ENCODE measurements at regions not wholly inside any gene's neighbourhood (a gene's known extent, or its start where the extent isn't known, plus 50 kb on each side); places are given as distances from the start of the nearest gene placed in this dataset.

- Histone ChIP-seq H2AFZ (ENCODE audit: low read depth, low read length) (no peak overlapping the region), H3K9ac (ENCODE audit: low read length) (no peak overlapping the region), H3K9me3 (ENCODE audit: insufficient read depth, low read depth, low read length) (no peaks in the 10 kb centered on the region), H3K4me3 (ENCODE audit: insufficient read depth, low read depth, low read length) (no peak overlapping the region), H3K27ac (ENCODE audit: low read depth, low read length) (no peak overlapping the region), H3K79me2 (ENCODE audit: insufficient read depth, low read length) (no peaks in the 10 kb centered on the region), H3K36me3 (ENCODE audit: insufficient read depth, low read length) (no peaks in the 10 kb centered on the region), H3K4me1 (ENCODE audit: insufficient read depth, low read length) (no peaks in the 10 kb centered on the region), H4K20me1 (ENCODE audit: insufficient read depth, low read length) (no peaks in the 10 kb centered on the region), H3K27me3 (ENCODE audit: insufficient read depth, low read length) (no peaks in the 10 kb centered on the region), H3K4me2 (ENCODE audit: low read length) (no peak overlapping the region)
- H3K36me3 Mint-ChIP-seq (ENCODE audit: low read depth, unreplicated experiment) = no peaks in the 10 kb centered on the region
- FAIRE-seq = no peak
- peaks cover 3% of the 10 kb centered on the region for H3K27me3 Mint-ChIP-seq (ENCODE audit: low read depth, unreplicated experiment)
- H3K27ac Mint-ChIP-seq (ENCODE audit: unreplicated experiment) = no peak overlapping the region
- DNase-seq (ENCODE audit: low read depth) = no peak
- TF ChIP-seq CTCF (IDR thresholded peaks at IDR 0.05; ENCODE audit: insufficient read depth, low read depth, low read length) = no peak
- no peak for TF ChIP-seq EZH2 (IDR thresholded peaks at IDR 0.05; ENCODE audit: insufficient read depth, low read length)
- H3K9me3 Mint-ChIP-seq (ENCODE audit: unreplicated experiment) = no peaks in the 10 kb centered on the region
- H3K4me1 Mint-ChIP-seq (ENCODE audit: low read depth, unreplicated experiment) = no peaks in the 10 kb centered on the region
- no peak overlapping the region for H3K4me3 Mint-ChIP-seq (ENCODE audit: unreplicated experiment)
Measured at GRCh38 chr5:155768332-155768731, 558.6 kb upstream of the SGCD start.

GRCh38 chr5:155772009-155772662 lies 554.8 kb upstream of the SGCD start:
- Histone ChIP-seq H3K4me1 (ENCODE audit: insufficient read depth, low read length) (no peaks in the 10 kb centered on the region), H3K9me3 (ENCODE audit: insufficient read depth, low read depth, low read length) (no peaks in the 10 kb centered on the region), H3K79me2 (ENCODE audit: insufficient read depth, low read length) (no peaks in the 10 kb centered on the region), H4K20me1 (ENCODE audit: insufficient read depth, low read length) (no peaks in the 10 kb centered on the region), H3K9ac (ENCODE audit: low read length) (no peak overlapping the region), H2AFZ (ENCODE audit: low read depth, low read length) (no peak overlapping the region), H3K36me3 (ENCODE audit: insufficient read depth, low read length) (no peaks in the 10 kb centered on the region), H3K4me3 (ENCODE audit: insufficient read depth, low read depth, low read length) (no peak overlapping the region), H3K4me2 (ENCODE audit: low read length) (no peak overlapping the region), H3K27me3 (ENCODE audit: insufficient read depth, low read length) (no peaks in the 10 kb centered on the region), H3K27ac (ENCODE audit: low read depth, low read length) (no peak overlapping the region)
- FAIRE-seq (no peak), DNase-seq (ENCODE audit: low read depth) (no peak)
- TF ChIP-seq CTCF (IDR thresholded peaks at IDR 0.05; ENCODE audit: insufficient read depth, low read depth, low read length) = no peak
- no peak for TF ChIP-seq EZH2 (IDR thresholded peaks at IDR 0.05; ENCODE audit: insufficient read depth, low read length)
- peaks cover 3% of the 10 kb centered on the region for H3K4me1 Mint-ChIP-seq (ENCODE audit: low read depth, unreplicated experiment)
- peaks cover 3% of the 10 kb centered on the region for H3K27me3 Mint-ChIP-seq (ENCODE audit: low read depth, unreplicated experiment)
- no peak overlapping the region for H3K27ac Mint-ChIP-seq (ENCODE audit: unreplicated experiment)
- H3K36me3 Mint-ChIP-seq (ENCODE audit: low read depth, unreplicated experiment) = no peaks in the 10 kb centered on the region
- no peak overlapping the region for H3K4me3 Mint-ChIP-seq (ENCODE audit: unreplicated experiment)
- H3K9me3 Mint-ChIP-seq (ENCODE audit: unreplicated experiment) = no peaks in the 10 kb centered on the region

- Mint-ChIP-seq H3K4me1 (ENCODE audit: low read depth, unreplicated experiment) (peaks cover 3% of the 10 kb centered on the region), H3K4me3 (ENCODE audit: unreplicated experiment) (no peak overlapping the region), H3K27me3 (ENCODE audit: low read depth, unreplicated experiment) (peaks cover 3% of the 10 kb centered on the region), H3K9me3 (ENCODE audit: unreplicated experiment) (no peaks in the 10 kb centered on the region), H3K27ac (ENCODE audit: unreplicated experiment) (no peak overlapping the region), H3K36me3 (ENCODE audit: low read depth, unreplicated experiment) (no peaks in the 10 kb centered on the region)
- Histone ChIP-seq H3K27me3 (ENCODE audit: insufficient read depth, low read length) (no peaks in the 10 kb centered on the region), H2AFZ (ENCODE audit: low read depth, low read length) (no peak overlapping the region), H3K27ac (ENCODE audit: low read depth, low read length) (no peak overlapping the region), H3K79me2 (ENCODE audit: insufficient read depth, low read length) (no peaks in the 10 kb centered on the region), H3K9ac (ENCODE audit: low read length) (no peak overlapping the region), H4K20me1 (ENCODE audit: insufficient read depth, low read length) (no peaks in the 10 kb centered on the region), H3K9me3 (ENCODE audit: insufficient read depth, low read depth, low read length) (no peaks in the 10 kb centered on the region), H3K4me2 (ENCODE audit: low read length) (no peak overlapping the region), H3K4me1 (ENCODE audit: insufficient read depth, low read length) (no peaks in the 10 kb centered on the region), H3K4me3 (ENCODE audit: insufficient read depth, low read depth, low read length) (no peak overlapping the region), H3K36me3 (ENCODE audit: insufficient read depth, low read length) (no peaks in the 10 kb centered on the region)
- TF ChIP-seq EZH2 (IDR thresholded peaks at IDR 0.05; ENCODE audit: insufficient read depth, low read length) (no peak), CTCF (IDR thresholded peaks at IDR 0.05; ENCODE audit: insufficient read depth, low read depth, low read length) (no peak)
- FAIRE-seq (no peak), DNase-seq (ENCODE audit: low read depth) (no peak)
Measured at GRCh38 chr5:155773680-155774079, 553.3 kb upstream of the SGCD start.

All from astrocyte (in vitro differentiated cells and primary cell).